ENCODE measurements at regions not wholly inside any gene's neighbourhood (a gene's known extent, or its start where the extent isn't known, plus 50 kb on each side); places are given as distances from the start of the nearest gene placed in this dataset.

DNA sequence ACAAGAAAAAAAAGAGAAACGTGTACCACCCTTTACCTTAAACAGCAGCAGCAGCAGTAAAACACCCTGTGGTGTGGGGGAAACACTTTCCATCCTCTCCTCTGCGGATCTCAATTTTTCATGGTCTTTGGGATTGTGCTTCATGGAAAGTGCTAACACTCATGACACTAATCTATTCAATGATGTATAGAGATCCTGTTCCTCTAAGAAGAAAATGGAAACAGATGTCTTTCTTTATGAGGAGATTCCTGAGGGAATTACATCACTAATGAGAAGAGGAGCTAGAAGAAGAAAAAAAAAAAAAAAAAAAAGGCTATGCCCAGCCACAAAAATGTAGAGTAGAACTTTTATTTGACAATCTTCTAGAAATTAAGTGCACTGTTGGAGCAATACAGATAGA lies 62.9 kb upstream of the NDST3 start:
- TF ChIP-seq CEBPB (IDR thresholded peaks at IDR 0.05) = no peak
- TF ChIP-seq NFIC (IDR thresholded peaks at IDR 0.05) = no peak
- no peak for TF ChIP-seq EGR1 (IDR thresholded peaks at IDR 0.05)
- TF ChIP-seq CREB1 (IDR thresholded peaks at IDR 0.05; ENCODE audit: low read depth) = no peak
- no peak for TF ChIP-seq TEAD4 (IDR thresholded peaks at IDR 0.05)
- TF ChIP-seq, protein P1, sequence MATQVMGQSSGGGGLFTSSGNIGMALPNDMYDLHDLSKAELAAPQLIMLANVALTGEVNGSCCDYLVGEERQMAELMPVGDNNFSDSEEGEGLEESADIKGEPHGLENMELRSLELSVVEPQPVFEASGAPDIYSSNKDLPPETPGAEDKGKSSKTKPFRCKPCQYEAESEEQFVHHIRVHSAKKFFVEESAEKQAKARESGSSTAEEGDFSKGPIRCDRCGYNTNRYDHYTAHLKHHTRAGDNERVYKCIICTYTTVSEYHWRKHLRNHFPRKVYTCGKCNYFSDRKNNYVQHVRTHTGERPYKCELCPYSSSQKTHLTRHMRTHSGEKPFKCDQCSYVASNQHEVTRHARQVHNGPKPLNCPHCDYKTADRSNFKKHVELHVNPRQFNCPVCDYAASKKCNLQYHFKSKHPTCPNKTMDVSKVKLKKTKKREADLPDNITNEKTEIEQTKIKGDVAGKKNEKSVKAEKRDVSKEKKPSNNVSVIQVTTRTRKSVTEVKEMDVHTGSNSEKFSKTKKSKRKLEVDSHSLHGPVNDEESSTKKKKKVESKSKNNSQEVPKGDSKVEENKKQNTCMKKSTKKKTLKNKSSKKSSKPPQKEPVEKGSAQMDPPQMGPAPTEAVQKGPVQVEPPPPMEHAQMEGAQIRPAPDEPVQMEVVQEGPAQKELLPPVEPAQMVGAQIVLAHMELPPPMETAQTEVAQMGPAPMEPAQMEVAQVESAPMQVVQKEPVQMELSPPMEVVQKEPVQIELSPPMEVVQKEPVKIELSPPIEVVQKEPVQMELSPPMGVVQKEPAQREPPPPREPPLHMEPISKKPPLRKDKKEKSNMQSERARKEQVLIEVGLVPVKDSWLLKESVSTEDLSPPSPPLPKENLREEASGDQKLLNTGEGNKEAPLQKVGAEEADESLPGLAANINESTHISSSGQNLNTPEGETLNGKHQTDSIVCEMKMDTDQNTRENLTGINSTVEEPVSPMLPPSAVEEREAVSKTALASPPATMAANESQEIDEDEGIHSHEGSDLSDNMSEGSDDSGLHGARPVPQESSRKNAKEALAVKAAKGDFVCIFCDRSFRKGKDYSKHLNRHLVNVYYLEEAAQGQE (IDR thresholded peaks at IDR 0.05; ENCODE audit: low read depth) = no peak
- no peak for TF ChIP-seq EP300 (IDR thresholded peaks at IDR 0.05; ENCODE audit: borderline replicate concordance)

DNA sequence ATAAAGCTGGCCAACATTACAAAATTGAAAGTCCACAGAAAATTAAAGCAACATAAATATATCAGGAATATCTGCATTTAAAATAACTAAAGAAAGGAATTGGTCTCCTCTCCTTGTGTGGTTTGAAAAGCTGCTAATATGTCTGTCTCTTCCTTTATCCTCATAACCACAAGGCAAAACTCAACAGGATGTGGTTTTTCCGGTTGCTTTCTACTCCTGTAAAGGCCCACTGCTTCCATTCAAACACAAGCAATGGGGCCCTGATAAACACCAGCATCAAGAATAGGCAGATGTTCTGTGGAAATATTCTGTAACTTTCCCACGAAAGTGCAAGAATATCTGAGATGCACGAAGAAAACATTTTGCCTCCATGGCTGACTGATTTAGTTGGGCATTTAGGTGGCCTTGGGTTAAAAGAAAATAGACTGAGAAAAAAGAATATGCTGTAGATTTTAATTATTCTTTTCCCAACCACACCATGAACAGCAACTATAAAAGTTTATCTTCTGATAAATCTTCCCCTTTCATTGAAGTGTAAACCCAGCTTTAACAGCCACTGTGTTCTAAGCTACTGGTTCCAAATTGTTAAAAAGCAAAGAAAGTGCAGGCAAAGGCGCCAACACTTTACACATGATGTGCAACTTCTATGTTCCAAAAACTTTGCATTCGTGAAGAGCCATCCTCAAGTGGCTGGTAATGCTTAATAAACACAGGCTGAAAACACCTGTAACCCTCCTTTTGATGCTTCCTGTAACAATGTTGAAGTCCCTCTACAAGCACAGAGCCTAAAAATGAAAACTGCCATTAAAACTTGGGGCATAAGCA lies 50.5 kb upstream of the NDST3 start:
- TF ChIP-seq TAF1 (IDR thresholded peaks at IDR 0.05; ENCODE audit: low read depth) = no peak
- no peak for TF ChIP-seq TEAD4 (IDR thresholded peaks at IDR 0.05)
- TF ChIP-seq, protein P2, sequence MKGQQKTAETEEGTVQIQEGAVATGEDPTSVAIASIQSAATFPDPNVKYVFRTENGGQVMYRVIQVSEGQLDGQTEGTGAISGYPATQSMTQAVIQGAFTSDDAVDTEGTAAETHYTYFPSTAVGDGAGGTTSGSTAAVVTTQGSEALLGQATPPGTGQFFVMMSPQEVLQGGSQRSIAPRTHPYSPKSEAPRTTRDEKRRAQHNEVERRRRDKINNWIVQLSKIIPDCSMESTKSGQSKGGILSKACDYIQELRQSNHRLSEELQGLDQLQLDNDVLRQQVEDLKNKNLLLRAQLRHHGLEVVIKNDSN (IDR thresholded peaks at IDR 0.05) = no peak
- no peak for TF ChIP-seq CEBPB (IDR thresholded peaks at IDR 0.05)
- TF ChIP-seq YY1 (IDR thresholded peaks at IDR 0.05; ENCODE audit: low read depth) = no peak
- TF ChIP-seq CREB1 (IDR thresholded peaks at IDR 0.05; ENCODE audit: low read depth) = no peak
- TF ChIP-seq RAD21 (IDR thresholded peaks at IDR 0.05; ENCODE audit: low read depth) = no peak
- no peak for TF ChIP-seq NFIC (IDR thresholded peaks at IDR 0.05)
- no peak for TF ChIP-seq EP300 (IDR thresholded peaks at IDR 0.05; ENCODE audit: borderline replicate concordance)
- TF ChIP-seq, protein P1 (IDR thresholded peaks at IDR 0.05; ENCODE audit: low read depth) = no peak

DNA sequence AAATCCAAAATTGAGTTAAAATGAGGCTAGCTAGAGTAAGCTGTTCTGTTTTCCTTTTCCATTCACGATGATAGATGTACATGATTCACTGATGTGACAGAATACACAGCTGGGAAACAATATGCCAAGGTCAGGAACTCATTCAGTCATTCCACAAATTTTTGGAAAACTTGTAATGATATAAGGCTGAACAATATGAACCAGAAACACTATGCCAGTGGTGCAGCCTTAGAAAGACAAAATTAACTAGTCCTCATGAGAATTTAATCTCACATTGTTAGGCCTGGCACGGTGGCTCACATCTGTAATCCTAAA lies 50.0 kb upstream of the NDST3 start:
- TF ChIP-seq, protein P1 (IDR thresholded peaks at IDR 0.05; ENCODE audit: low read depth) = no peak
- TF ChIP-seq CEBPB (IDR thresholded peaks at IDR 0.05) = no peak
- TF ChIP-seq YY1 (IDR thresholded peaks at IDR 0.05; ENCODE audit: low read depth) = no peak
- TF ChIP-seq, protein P3, sequence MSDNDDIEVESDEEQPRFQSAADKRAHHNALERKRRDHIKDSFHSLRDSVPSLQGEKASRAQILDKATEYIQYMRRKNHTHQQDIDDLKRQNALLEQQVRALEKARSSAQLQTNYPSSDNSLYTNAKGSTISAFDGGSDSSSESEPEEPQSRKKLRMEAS (IDR thresholded peaks at IDR 0.05) = no peak
- no peak for TF ChIP-seq EGR1 (IDR thresholded peaks at IDR 0.05)
- TF ChIP-seq ZBTB7A (IDR thresholded peaks at IDR 0.05; ENCODE audit: low read depth) = no peak
- TF ChIP-seq TEAD4 (IDR thresholded peaks at IDR 0.05) = no peak
- no peak for TF ChIP-seq FOXM1 (IDR thresholded peaks at IDR 0.05; ENCODE audit: borderline replicate concordance, low read depth)
- TF ChIP-seq TCF12 (IDR thresholded peaks at IDR 0.05; ENCODE audit: low read depth) = no peak
- TF ChIP-seq, protein P2 (IDR thresholded peaks at IDR 0.05) = no peak
- no peak for TF ChIP-seq CREB1 (IDR thresholded peaks at IDR 0.05; ENCODE audit: low read depth)
- no peak for TF ChIP-seq EP300 (IDR thresholded peaks at IDR 0.05; ENCODE audit: borderline replicate concordance)
- no peak for TF ChIP-seq NFIC (IDR thresholded peaks at IDR 0.05)
- no peak for TF ChIP-seq RAD21 (IDR thresholded peaks at IDR 0.05; ENCODE audit: low read depth)
- TF ChIP-seq TAF1 (IDR thresholded peaks at IDR 0.05; ENCODE audit: low read depth) = no peak
